ENCODE measurements at regions not wholly inside any gene's neighbourhood (a gene's known extent, or its start where the extent isn't known, plus 50 kb on each side); places are given as distances from the start of the nearest gene placed in this dataset.

GRCh38 chr7:50953820-50954219 lies 171.1 kb upstream of the GRB10 start:
- no peak for TF ChIP-seq POLR2A (IDR thresholded peaks at IDR 0.05)
- TF ChIP-seq, protein P1, sequence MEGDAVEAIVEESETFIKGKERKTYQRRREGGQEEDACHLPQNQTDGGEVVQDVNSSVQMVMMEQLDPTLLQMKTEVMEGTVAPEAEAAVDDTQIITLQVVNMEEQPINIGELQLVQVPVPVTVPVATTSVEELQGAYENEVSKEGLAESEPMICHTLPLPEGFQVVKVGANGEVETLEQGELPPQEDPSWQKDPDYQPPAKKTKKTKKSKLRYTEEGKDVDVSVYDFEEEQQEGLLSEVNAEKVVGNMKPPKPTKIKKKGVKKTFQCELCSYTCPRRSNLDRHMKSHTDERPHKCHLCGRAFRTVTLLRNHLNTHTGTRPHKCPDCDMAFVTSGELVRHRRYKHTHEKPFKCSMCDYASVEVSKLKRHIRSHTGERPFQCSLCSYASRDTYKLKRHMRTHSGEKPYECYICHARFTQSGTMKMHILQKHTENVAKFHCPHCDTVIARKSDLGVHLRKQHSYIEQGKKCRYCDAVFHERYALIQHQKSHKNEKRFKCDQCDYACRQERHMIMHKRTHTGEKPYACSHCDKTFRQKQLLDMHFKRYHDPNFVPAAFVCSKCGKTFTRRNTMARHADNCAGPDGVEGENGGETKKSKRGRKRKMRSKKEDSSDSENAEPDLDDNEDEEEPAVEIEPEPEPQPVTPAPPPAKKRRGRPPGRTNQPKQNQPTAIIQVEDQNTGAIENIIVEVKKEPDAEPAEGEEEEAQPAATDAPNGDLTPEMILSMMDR (IDR thresholded peaks at IDR 0.05): no peak
- no peak for TF ChIP-seq POLR2AphosphoS5 (IDR thresholded peaks at IDR 0.05)
- TF ChIP-seq EP300 (IDR thresholded peaks at IDR 0.05): no peak

All from sigmoid colon (tissue), 4 donors.